Brain microvascular endothelial cell (primary cell): ENCODE measurements at regions not wholly inside any gene's neighbourhood (a gene's known extent, or its start where the extent isn't known, plus 50 kb on each side); places are given as distances from the start of the nearest gene placed in this dataset.

Experiments
- DNase-seq: peaks from one replicate; pipeline ENCODE4 v3.0.0-alpha.2; 2020
- H3K27ac ChIP-seq: fragments of 250-450 bp; sonication (Bioruptor Pico); 2 replicates; pipeline ENCODE4 v1.5.1; 2020; ENCODE audit warnings: mild to moderate bottlenecking, moderate library complexity
- H3K27me3 ChIP-seq: fragments of 250-450 bp; sonication (Bioruptor Pico); replicated peaks from 2 replicates; pipeline ENCODE4 v1.5.1; 2020; ENCODE audit warnings: mild to moderate bottlenecking
- H3K36me3 ChIP-seq: fragments of 250-450 bp; sonication (Bioruptor Pico); replicated peaks from 2 replicates; pipeline ENCODE4 v1.5.1; 2020; ENCODE audit warnings: mild to moderate bottlenecking
- H3K4me3 ChIP-seq: 2 replicates; pipeline ENCODE4 v1.5.1; 2011; ENCODE audit warnings: low read depth, mild to moderate bottlenecking, control low read depth, low read length, moderate library complexity
- in situ Hi-C: cut with HindIII; loops from 2 replicates; pipeline ENCODE4 v1.10.0; 2017; ENCODE audit warnings: low sequenced_read_pairs, low pct_ligation_motif_present
- TF ChIP-seq, protein P1 (sequence below): IDR thresholded peaks from 2 replicates; pipeline ENCODE4 v1.5.1; 2011; ENCODE audit warnings: low read depth, mild to moderate bottlenecking, moderate library complexity, low read length, control low read depth, inconsistent platforms; ENCODE audit errors: missing control alignments

- Histone ChIP-seq H3K4me3 (no peak overlapping the region), H3K27me3 (no peaks in the 10 kb centered on the region), H3K27ac (no peak overlapping the region), H3K36me3 (no peaks in the 10 kb centered on the region)
- no peak for DNase-seq
- in situ Hi-C loops = no loop called here
- TF ChIP-seq, protein P1, sequence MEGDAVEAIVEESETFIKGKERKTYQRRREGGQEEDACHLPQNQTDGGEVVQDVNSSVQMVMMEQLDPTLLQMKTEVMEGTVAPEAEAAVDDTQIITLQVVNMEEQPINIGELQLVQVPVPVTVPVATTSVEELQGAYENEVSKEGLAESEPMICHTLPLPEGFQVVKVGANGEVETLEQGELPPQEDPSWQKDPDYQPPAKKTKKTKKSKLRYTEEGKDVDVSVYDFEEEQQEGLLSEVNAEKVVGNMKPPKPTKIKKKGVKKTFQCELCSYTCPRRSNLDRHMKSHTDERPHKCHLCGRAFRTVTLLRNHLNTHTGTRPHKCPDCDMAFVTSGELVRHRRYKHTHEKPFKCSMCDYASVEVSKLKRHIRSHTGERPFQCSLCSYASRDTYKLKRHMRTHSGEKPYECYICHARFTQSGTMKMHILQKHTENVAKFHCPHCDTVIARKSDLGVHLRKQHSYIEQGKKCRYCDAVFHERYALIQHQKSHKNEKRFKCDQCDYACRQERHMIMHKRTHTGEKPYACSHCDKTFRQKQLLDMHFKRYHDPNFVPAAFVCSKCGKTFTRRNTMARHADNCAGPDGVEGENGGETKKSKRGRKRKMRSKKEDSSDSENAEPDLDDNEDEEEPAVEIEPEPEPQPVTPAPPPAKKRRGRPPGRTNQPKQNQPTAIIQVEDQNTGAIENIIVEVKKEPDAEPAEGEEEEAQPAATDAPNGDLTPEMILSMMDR = no peak
Observed at GRCh38 chr3:147015334-147015733, 391.0 kb downstream of the ZIC4 start.

DNA sequence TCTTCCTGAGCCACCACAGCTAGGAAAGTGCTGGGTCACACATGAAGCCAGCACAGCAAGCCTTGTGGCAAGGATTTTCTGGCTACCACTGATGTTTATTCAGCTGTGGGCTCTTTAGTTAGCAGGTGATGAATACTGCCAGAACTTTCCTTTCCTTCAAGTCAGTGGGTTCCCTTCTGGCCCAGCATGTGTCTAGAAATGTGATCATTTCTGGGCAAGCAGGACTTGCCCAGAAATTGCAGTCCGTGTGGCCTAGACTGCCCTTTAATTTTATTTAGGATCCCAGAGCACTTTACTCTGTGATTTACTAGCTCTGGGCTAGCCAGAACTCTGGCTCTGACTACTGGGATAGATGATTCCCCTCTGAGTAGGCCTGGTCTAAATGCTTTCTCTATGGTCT lies 397.5 kb downstream of the ZIC4 start:
- in situ Hi-C loops = no loop called here
- TF ChIP-seq, protein P1 = no peak
- no peaks in the 10 kb centered on the region for H3K27me3 ChIP-seq
- peak; percentile 23 for DNase-seq
- H3K36me3 ChIP-seq = no peaks in the 10 kb centered on the region
- no peak overlapping the region for H3K4me3 ChIP-seq
- no peak overlapping the region for H3K27ac ChIP-seq

DNA sequence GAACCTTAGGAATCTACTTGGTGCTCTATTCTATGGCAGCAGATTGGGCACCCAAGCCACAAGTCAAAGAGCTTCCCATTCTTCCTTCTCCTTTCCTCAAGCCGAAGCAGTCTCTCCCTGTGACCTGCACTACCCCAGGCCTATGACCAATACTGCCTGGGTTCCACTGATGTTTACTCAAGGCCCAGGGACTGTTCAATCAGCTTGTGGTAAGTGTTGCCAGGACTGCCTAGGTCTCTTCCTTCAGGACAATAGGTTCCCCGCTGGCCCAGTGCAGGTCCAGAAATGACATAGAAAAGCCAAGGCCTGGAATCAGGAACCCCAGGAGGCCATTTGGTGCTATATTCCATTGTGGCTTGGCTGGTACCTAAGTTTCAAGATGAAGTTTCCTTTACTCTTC lies 397.9 kb downstream of the ZIC4 start:
- H3K4me3 ChIP-seq = no peak overlapping the region
- H3K27me3 ChIP-seq = no peaks in the 10 kb centered on the region
- no peaks in the 10 kb centered on the region for H3K36me3 ChIP-seq
- no peak overlapping the region for H3K27ac ChIP-seq
- TF ChIP-seq, protein P1 = no peak
- in situ Hi-C loops = no loop called here
- no peak for DNase-seq

DNA sequence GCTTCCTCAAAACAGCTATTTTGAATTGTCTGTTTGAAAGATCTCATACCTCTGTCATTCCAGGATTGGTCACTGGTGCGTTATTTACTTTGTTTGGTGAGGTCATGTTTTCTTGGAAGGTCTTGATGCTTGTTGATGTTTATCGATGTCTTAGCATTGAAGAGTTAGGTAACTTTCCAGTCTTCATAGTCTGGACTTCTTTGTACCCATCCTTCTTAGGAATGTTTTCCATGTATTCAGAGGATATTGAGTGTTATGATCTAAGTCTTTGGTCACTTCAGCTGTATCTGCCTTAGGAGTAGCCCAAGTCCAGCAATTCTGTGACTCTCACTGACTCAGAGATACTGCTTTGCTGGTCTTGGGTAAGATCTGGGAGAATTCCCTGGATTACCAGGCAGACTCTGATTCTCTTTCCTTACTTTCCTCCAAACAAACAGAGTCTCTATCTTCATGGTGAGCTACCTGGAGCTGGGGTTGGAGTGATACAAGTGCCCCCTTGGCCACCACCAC lies 398.6 kb downstream of the ZIC4 start:
- Histone ChIP-seq H3K4me3 (no peak overlapping the region), H3K36me3 (no peaks in the 10 kb centered on the region), H3K27me3 (no peaks in the 10 kb centered on the region), H3K27ac (no peak overlapping the region)
- TF ChIP-seq, protein P1 = no peak
- no peak for DNase-seq
- in situ Hi-C loops = no loop called here

GRCh38 chr3:147002721-147003120 lies 397.6 kb upstream of the PLSCR5 start:
- DNase-seq = no peak
- no peaks in the 10 kb centered on the region for H3K27me3 ChIP-seq
- no peaks in the 10 kb centered on the region for H3K36me3 ChIP-seq
- TF ChIP-seq, protein P1 = no peak
- H3K27ac ChIP-seq = no peak overlapping the region
- H3K4me3 ChIP-seq = no peak overlapping the region
- in situ Hi-C loops = no loop called here

- Histone ChIP-seq H3K27ac (no peak overlapping the region), H3K27me3 (no peaks in the 10 kb centered on the region), H3K4me3 (no peak overlapping the region), H3K36me3 (no peaks in the 10 kb centered on the region)
- DNase-seq = no peak
- TF ChIP-seq, protein P1 = no peak
- in situ Hi-C loops = no loop called here
Observed at GRCh38 chr3:147000274-147000673, 395.1 kb upstream of the PLSCR5 start.
